ENCODE measurements at regions not wholly inside any gene's neighbourhood (a gene's known extent, or its start where the extent isn't known, plus 50 kb on each side); places are given as distances from the start of the nearest gene placed in this dataset.

- DNase-seq (ENCODE audit: low read depth) = no peak
- TF ChIP-seq, protein P1, sequence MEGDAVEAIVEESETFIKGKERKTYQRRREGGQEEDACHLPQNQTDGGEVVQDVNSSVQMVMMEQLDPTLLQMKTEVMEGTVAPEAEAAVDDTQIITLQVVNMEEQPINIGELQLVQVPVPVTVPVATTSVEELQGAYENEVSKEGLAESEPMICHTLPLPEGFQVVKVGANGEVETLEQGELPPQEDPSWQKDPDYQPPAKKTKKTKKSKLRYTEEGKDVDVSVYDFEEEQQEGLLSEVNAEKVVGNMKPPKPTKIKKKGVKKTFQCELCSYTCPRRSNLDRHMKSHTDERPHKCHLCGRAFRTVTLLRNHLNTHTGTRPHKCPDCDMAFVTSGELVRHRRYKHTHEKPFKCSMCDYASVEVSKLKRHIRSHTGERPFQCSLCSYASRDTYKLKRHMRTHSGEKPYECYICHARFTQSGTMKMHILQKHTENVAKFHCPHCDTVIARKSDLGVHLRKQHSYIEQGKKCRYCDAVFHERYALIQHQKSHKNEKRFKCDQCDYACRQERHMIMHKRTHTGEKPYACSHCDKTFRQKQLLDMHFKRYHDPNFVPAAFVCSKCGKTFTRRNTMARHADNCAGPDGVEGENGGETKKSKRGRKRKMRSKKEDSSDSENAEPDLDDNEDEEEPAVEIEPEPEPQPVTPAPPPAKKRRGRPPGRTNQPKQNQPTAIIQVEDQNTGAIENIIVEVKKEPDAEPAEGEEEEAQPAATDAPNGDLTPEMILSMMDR (IDR thresholded peaks at IDR 0.05; ENCODE audit: low read length, missing control alignments) = no peak
- H3K4me3 ChIP-seq (replicated peaks; ENCODE audit: low read depth, low read length) = no peak overlapping the region
These were observed 364.1 kb upstream of the TBL1XR1 start for GRCh38 chr3:177561365-177561764.

GRCh38 chr3:177561769-177562392, 364.6 kb upstream of the TBL1XR1 start:
- no peak for DNase-seq (ENCODE audit: low read depth)
- no peak overlapping the region for H3K4me3 ChIP-seq (replicated peaks; ENCODE audit: low read depth, low read length)
- TF ChIP-seq, protein P1 (IDR thresholded peaks at IDR 0.05; ENCODE audit: low read length, missing control alignments) = no peak

DNA sequence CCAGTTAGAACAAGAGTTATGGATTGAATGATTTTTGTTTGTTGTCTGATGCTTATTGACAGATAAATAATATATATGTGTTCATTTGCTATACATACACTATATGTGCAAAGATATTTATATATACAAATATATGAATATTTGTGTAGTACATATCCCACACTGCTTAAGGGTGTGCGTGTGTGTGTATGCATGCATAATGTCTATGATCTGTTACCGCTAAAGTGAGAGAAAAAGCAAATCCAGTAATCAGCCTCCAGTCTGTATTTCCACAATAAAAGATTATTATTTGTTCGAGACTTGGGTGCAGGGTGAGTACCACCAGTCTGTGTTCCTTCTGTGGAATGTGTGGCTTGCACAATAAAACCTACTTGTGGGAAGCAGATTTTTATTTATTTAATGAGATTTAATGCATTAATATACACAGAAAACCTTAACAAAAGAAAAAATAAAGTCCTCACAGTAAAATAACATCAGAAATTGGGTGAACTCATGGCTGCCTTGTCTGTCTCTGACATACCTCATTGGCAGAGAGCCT, 366.0 kb upstream of the TBL1XR1 start:
- TF ChIP-seq, protein P1 (IDR thresholded peaks at IDR 0.05; ENCODE audit: low read length, missing control alignments) = no peak
- DNase-seq (ENCODE audit: low read depth) = peak; percentile 37
- H3K4me3 ChIP-seq (replicated peaks; ENCODE audit: low read depth, low read length) = no peak overlapping the region

DNA sequence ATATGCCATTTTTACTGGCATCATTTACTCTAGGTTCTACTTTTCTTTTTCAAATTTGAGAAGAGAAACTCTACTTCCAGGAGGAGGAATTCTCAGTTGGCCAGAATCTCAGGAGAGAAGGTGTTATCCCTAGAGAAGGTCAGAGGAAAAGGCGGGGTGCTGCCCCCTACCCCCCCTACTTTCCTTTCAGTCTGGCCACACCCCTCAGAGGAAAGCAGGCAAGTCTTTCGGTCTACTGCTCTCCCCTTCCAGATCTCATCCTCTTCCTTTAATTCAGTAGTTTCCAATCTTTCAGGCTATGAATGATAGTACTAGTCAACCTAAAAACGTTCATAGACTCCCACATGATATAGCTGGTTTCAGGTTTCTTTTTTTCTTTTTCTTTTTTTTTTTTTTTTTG, 366.5 kb upstream of the TBL1XR1 start:
- TF ChIP-seq, protein P1 (IDR thresholded peaks at IDR 0.05; ENCODE audit: low read length, missing control alignments) = no peak
- no peak for DNase-seq (ENCODE audit: low read depth)
- H3K4me3 ChIP-seq (replicated peaks; ENCODE audit: low read depth, low read length) = no peak overlapping the region

GRCh38 chr3:177565981-177566380, 368.7 kb upstream of the TBL1XR1 start:
- TF ChIP-seq, protein P1 (IDR thresholded peaks at IDR 0.05; ENCODE audit: low read length, missing control alignments) = no peak
- no peak overlapping the region for H3K4me3 ChIP-seq (replicated peaks; ENCODE audit: low read depth, low read length)
- DNase-seq (ENCODE audit: low read depth) = no peak

GRCh38 chr3:177567833-177568232, 370.6 kb upstream of the TBL1XR1 start:
- TF ChIP-seq, protein P1 (IDR thresholded peaks at IDR 0.05; ENCODE audit: low read length, missing control alignments) = no peak
- no peak for DNase-seq (ENCODE audit: low read depth)
- no peak overlapping the region for H3K4me3 ChIP-seq (replicated peaks; ENCODE audit: low read depth, low read length)

- no peak for DNase-seq (ENCODE audit: low read depth)
- TF ChIP-seq, protein P1 (IDR thresholded peaks at IDR 0.05; ENCODE audit: low read length, missing control alignments) = no peak
- H3K4me3 ChIP-seq (replicated peaks; ENCODE audit: low read depth, low read length) = no peak overlapping the region
These were observed 371.9 kb upstream of the TBL1XR1 start for GRCh38 chr3:177569193-177569592.

Data from fibroblast of pulmonary artery (primary cell).